SK-N-SH (cell line): ENCODE measurements at regions not wholly inside any gene's neighbourhood (a gene's known extent, or its start where the extent isn't known, plus 50 kb on each side); places are given as distances from the start of the nearest gene placed in this dataset.

Experiments used
- CTCF ChIA-PET: fragments of 300-600, 350-600 bp; formaldehyde crosslinking; extraction: SDS; loops from one replicate; lab custom pipeline; 2021; lab: Yijun Ruan, JAX
- POLR2A ChIA-PET: fragments of 350-600 bp; sonication (Branson Sonifier 250); formaldehyde crosslinking; extraction: SDS; loops from one replicate; lab custom pipeline; 2020; ENCODE audit warnings: antibody characterized with exemption, inconsistent platforms; lab: Yijun Ruan, JAX
- DNase-seq: peaks from one replicate; pipeline ENCODE4 v3.0.0; 2012
- H2AFZ ChIP-seq: fragments of 200-600 bp; sonication (generic); 2 replicates; pipeline ENCODE4 v1.8.1; 2016; ENCODE audit warnings: antibody characterized with exemption, mild to moderate bottlenecking, low read depth
- H3F3A ChIP-seq: fragments of 200-600 bp; sonication (generic); replicated peaks from 2 replicates; pipeline ENCODE3; 2016; ENCODE audit warnings: antibody characterized with exemption, mild to moderate bottlenecking; ENCODE audit not compliant: insufficient read depth
- H3K27ac ChIP-seq, 2 experiments: fragments of 200-500 bp in 1 of 2; fragments of 200-600 bp in 1 of 2; sonication (Bioruptor generic) in 1 of 2; sonication (generic), shearing (Covaris generic) in 1 of 2; 2 replicates each; pipeline versions ENCODE4 v1.5.1 to v1.6.1; 2014 to 2016; ENCODE audit warnings: low read depth in 2 of 2, inconsistent platforms in 1 of 2, low read length in 1 of 2, mild to moderate bottlenecking in 1 of 2, mixed read lengths in 1 of 2
- H3K27me3 ChIP-seq: fragments of 200-600 bp; sonication (generic), shearing (Covaris generic); 2 replicates; pipeline ENCODE4 v1.6.1; 2016; ENCODE audit warnings: mixed run types; ENCODE audit not compliant: insufficient read depth
- H3K36me3 ChIP-seq, 2 experiments: fragments of 200-500 bp in 1 of 2; fragments of 200-600 bp in 1 of 2; sonication (Bioruptor generic) in 1 of 2; sonication (generic) in 1 of 2; replicated peaks in 1 of 2; 2 replicates each; pipeline versions ENCODE3 to v1.5.1; 2014 to 2016; ENCODE audit warnings: low read length in 1 of 2, mild to moderate bottlenecking in 1 of 2; ENCODE audit not compliant: insufficient read depth in 2 of 2, control insufficient read depth in 1 of 2
- H3K4me1 ChIP-seq, 2 experiments: fragments of 200-500 bp in 1 of 2; fragments of 200-600 bp in 1 of 2; sonication (Bioruptor generic) in 1 of 2; sonication (generic), shearing (Covaris generic) in 1 of 2; 2 replicates each; pipeline versions ENCODE4 v1.5.1 to v1.6.1; 2014 to 2016; ENCODE audit warnings: low read depth in 1 of 2, low read length in 1 of 2, mixed run types in 1 of 2; ENCODE audit not compliant: insufficient read depth in 2 of 2, control insufficient read depth in 1 of 2
- H3K4me2 ChIP-seq: fragments of 200-600 bp; sonication (generic), shearing (Covaris generic); 2 replicates; pipeline ENCODE4 v1.6.1; 2017; ENCODE audit warnings: mixed run types
- H3K4me3 ChIP-seq, 2 experiments: fragments of 200-500 bp in 1 of 2; fragments of 200-600 bp in 1 of 2; sonication (Bioruptor generic) in 1 of 2; sonication (generic), shearing (Covaris generic) in 1 of 2; 2 replicates each; pipeline versions ENCODE4 v1.5.1 to v1.8.1; 2014 to 2016; ENCODE audit warnings: low read depth in 2 of 2, inconsistent platforms in 1 of 2, low read length in 1 of 2, mild to moderate bottlenecking in 1 of 2, mixed read lengths in 1 of 2, moderate library complexity in 1 of 2
- H3K79me2 ChIP-seq: fragments of 200-600 bp; sonication (generic); 2 replicates; pipeline ENCODE4 v1.8.1; 2017; ENCODE audit warnings: mild to moderate bottlenecking; ENCODE audit not compliant: insufficient read depth
- H3K9ac ChIP-seq: fragments of 200-600 bp; sonication (generic); 2 replicates; pipeline ENCODE4 v1.6.1; 2017; ENCODE audit warnings: mixed run types
- H3K9me2 ChIP-seq: fragments of 200-600 bp; sonication (generic); 2 replicates; pipeline ENCODE4 v1.6.1; 2017; ENCODE audit warnings: mixed run types
- H3K9me3 ChIP-seq: fragments of 200-600 bp; sonication (generic); 2 replicates; pipeline ENCODE4 v1.6.1; 2017; ENCODE audit warnings: mixed run types, mild to moderate bottlenecking, moderate library complexity
- H4K20me1 ChIP-seq: fragments of 200-600 bp; sonication (generic); 2 replicates; pipeline ENCODE4 v1.6.1; 2017; ENCODE audit warnings: mild to moderate bottlenecking, mixed run types; ENCODE audit not compliant: insufficient read depth
- EP300 ChIP-seq, 2 experiments: IDR thresholded peaks; 2 replicates each; pipeline versions ENCODE4 v1.4.0 to v1.6.1; 2012; ENCODE audit warnings: borderline replicate concordance in 1 of 2, low read depth in 1 of 2, low read length in 1 of 2
- GATA2 ChIP-seq: sonication (generic); formaldehyde crosslinking; IDR thresholded peaks from 2 replicates; pipeline ENCODE4 v1.5.0; 2020; ENCODE audit warnings: mild to moderate bottlenecking, missing genetic modification reagents
- JUND ChIP-seq: IDR thresholded peaks from 2 replicates; pipeline ENCODE4 v1.4.0; 2012
- MAX ChIP-seq: IDR thresholded peaks from 2 replicates; pipeline ENCODE4 v1.4.0; 2012; ENCODE audit warnings: low read depth
- MEF2A ChIP-seq: IDR thresholded peaks from 2 replicates; pipeline ENCODE4 v1.4.0; 2012; ENCODE audit warnings: low read depth, borderline replicate concordance
- MXI1 ChIP-seq: IDR thresholded peaks from 2 replicates; pipeline ENCODE4 v1.6.1; 2012; ENCODE audit warnings: mild to moderate bottlenecking, low read depth, low read length, improper control_type of control experiment
- NFIC ChIP-seq: IDR thresholded peaks from 2 replicates; pipeline ENCODE4 v1.4.0; 2012; ENCODE audit warnings: borderline replicate concordance
- POLR2AphosphoS5 ChIP-seq: IDR thresholded peaks from 2 replicates; pipeline ENCODE4 v1.6.1; 2012; ENCODE audit warnings: low read depth, low read length
- RCOR1 ChIP-seq: fragments of 150-350 bp; IDR thresholded peaks from 2 replicates; pipeline ENCODE4 v1.6.1; 2017; ENCODE audit warnings: antibody characterized with exemption, low read length
- TAF1 ChIP-seq: IDR thresholded peaks from 2 replicates; pipeline ENCODE4 v1.6.1; 2012; ENCODE audit warnings: low read depth, mild to moderate bottlenecking, low read length, moderate library complexity, borderline replicate concordance
- TCF12 ChIP-seq: IDR thresholded peaks from 2 replicates; pipeline ENCODE4 v1.4.0; 2012
- USF1 ChIP-seq: IDR thresholded peaks from 2 replicates; pipeline ENCODE4 v1.4.0; 2012; ENCODE audit warnings: low read depth, borderline replicate concordance
- WGBS: methylation state at CpG from one replicate; pipeline ENCODE4 v1.1.6; 2017; ENCODE audit warnings: low lambda C conversion rate; 5-methylcytosine and 5-hydroxymethylcytosine counted together
- TF ChIP-seq, protein P1 (sequence below): fragments of 200-600 bp; sonication (generic); IDR thresholded peaks from 2 replicates; pipeline ENCODE4 v1.6.1; 2017; ENCODE audit warnings: antibody characterized with exemption, mild to moderate bottlenecking, moderate library complexity
- TF ChIP-seq, protein P2 (sequence below): fragments of 150-350 bp; IDR thresholded peaks from 2 replicates; pipeline ENCODE4 v1.6.1; 2016; ENCODE audit warnings: mild to moderate bottlenecking, low read depth, low read length

GRCh38 chr9:106017198-106017740 is 322.9 kb downstream of the TMEM38B start:
- Histone ChIP-seq H4K20me1 (no peaks in the 10 kb centered on the region), H3F3A (no peaks in the 10 kb centered on the region), H3K36me3 (no peaks in the 10 kb centered on the region), H3K9me2 (no peaks in the 10 kb centered on the region), H3K27me3 (no peaks in the 10 kb centered on the region), H3K79me2 (no peaks in the 10 kb centered on the region), H3K4me3 (no peak overlapping the region), H2AFZ (no peak overlapping the region), H3K9ac (no peak overlapping the region), H3K4me1 (no peaks in the 10 kb centered on the region; a peak in 1 of 4 replicates), H3K4me2 (no peak overlapping the region), H3K27ac (no peak overlapping the region), H3K9me3 (no peaks in the 10 kb centered on the region)
- POLR2A ChIA-PET, result no interaction called here
- CTCF ChIA-PET, result interaction anchor here (0.6 kb wide), 1 partner anchor 213 kb away, joined by 3 read pairs; no protein-coding TSS in a partner anchor
- DNase-seq, result no peak
- TF ChIP-seq RCOR1, result no peak
- TF ChIP-seq, protein P1, sequence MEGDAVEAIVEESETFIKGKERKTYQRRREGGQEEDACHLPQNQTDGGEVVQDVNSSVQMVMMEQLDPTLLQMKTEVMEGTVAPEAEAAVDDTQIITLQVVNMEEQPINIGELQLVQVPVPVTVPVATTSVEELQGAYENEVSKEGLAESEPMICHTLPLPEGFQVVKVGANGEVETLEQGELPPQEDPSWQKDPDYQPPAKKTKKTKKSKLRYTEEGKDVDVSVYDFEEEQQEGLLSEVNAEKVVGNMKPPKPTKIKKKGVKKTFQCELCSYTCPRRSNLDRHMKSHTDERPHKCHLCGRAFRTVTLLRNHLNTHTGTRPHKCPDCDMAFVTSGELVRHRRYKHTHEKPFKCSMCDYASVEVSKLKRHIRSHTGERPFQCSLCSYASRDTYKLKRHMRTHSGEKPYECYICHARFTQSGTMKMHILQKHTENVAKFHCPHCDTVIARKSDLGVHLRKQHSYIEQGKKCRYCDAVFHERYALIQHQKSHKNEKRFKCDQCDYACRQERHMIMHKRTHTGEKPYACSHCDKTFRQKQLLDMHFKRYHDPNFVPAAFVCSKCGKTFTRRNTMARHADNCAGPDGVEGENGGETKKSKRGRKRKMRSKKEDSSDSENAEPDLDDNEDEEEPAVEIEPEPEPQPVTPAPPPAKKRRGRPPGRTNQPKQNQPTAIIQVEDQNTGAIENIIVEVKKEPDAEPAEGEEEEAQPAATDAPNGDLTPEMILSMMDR, result no peak
- 53% methylated on average over 4 of the region's 4 CpGs for WGBS

GRCh38 chr9:106019039-106019680 is 324.8 kb downstream of the TMEM38B start:
- TF ChIP-seq POLR2AphosphoS5, result no peak
- TF ChIP-seq MAX, result no peak
- no peak for TF ChIP-seq EP300 (IDR thresholded peaks at IDR 0.05; ENCODE audit: borderline replicate concordance in 1 of 2, low read depth in 1 of 2, low read length in 1 of 2)
- no peak for TF ChIP-seq RCOR1
- no peak for TF ChIP-seq TCF12
- TF ChIP-seq GATA2 (CRISPR knock-in tag), result no peak
- no peak overlapping the region for H3K4me2 ChIP-seq

GRCh38 chr9:106019702-106020101 is 325.4 kb downstream of the TMEM38B start:
- H3K9me3 ChIP-seq, result no peaks in the 10 kb centered on the region
- H3K4me1 ChIP-seq, result no peaks in the 10 kb centered on the region; a peak in 1 of 4 replicates
- ChIA-PET POLR2A (no interaction called here), CTCF (interaction anchor here (0.6 kb wide), 1 partner anchor 227 kb away, joined by 3 read pairs; no protein-coding TSS in a partner anchor)
- no peaks in the 10 kb centered on the region for H3K79me2 ChIP-seq
- H3K4me2 ChIP-seq, result no peak overlapping the region
- no peak overlapping the region for H2AFZ ChIP-seq
- no peaks in the 10 kb centered on the region for H3K36me3 ChIP-seq
- 34% methylated on average over 5 of the region's 5 CpGs for WGBS
- H3K9me2 ChIP-seq, result no peaks in the 10 kb centered on the region
- no peaks in the 10 kb centered on the region for H3F3A ChIP-seq
- H3K9ac ChIP-seq, result no peak overlapping the region
- H3K27me3 ChIP-seq, result no peaks in the 10 kb centered on the region
- no peak for DNase-seq
- no peaks in the 10 kb centered on the region for H4K20me1 ChIP-seq
- H3K4me3 ChIP-seq, result no peak overlapping the region
- H3K27ac ChIP-seq, result no peak overlapping the region
- TF ChIP-seq JUND (no peak), MEF2A (no peak), NFIC (no peak), POLR2AphosphoS5 (no peak), MXI1 (no peak), MAX (no peak), EP300 (IDR thresholded peaks at IDR 0.05; ENCODE audit: borderline replicate concordance in 1 of 2, low read depth in 1 of 2, low read length in 1 of 2) (no peak), TAF1 (no peak), GATA2 (CRISPR knock-in tag) (no peak), USF1 (no peak)
- TF ChIP-seq, protein P2, sequence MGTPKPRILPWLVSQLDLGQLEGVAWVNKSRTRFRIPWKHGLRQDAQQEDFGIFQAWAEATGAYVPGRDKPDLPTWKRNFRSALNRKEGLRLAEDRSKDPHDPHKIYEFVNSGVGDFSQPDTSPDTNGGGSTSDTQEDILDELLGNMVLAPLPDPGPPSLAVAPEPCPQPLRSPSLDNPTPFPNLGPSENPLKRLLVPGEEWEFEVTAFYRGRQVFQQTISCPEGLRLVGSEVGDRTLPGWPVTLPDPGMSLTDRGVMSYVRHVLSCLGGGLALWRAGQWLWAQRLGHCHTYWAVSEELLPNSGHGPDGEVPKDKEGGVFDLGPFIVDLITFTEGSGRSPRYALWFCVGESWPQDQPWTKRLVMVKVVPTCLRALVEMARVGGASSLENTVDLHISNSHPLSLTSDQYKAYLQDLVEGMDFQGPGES, result no peak

More at GRCh38 chr9:106019039-106019680, 324.8 kb downstream of the TMEM38B start:
- Histone ChIP-seq H3K4me1 (no peaks in the 10 kb centered on the region; a peak in 1 of 4 replicates), H3K9me2 (no peaks in the 10 kb centered on the region), H2AFZ (no peak overlapping the region), H3F3A (no peaks in the 10 kb centered on the region), H3K9me3 (no peaks in the 10 kb centered on the region), H3K79me2 (no peaks in the 10 kb centered on the region), H3K9ac (no peak overlapping the region), H3K36me3 (no peaks in the 10 kb centered on the region), H3K27ac (no peak overlapping the region), H3K4me3 (no peak overlapping the region), H4K20me1 (no peaks in the 10 kb centered on the region), H3K27me3 (no peaks in the 10 kb centered on the region)
- ChIA-PET POLR2A (no interaction called here), CTCF (interaction anchor here (0.6 kb wide), 1 partner anchor 227 kb away, joined by 3 read pairs; no protein-coding TSS in a partner anchor)
- 11% methylated on average over 3 of the region's 3 CpGs for WGBS
- no peak for DNase-seq
